Uterus (tissue), 2 donors: ENCODE measurements at regions not wholly inside any gene's neighbourhood (a gene's known extent, or its start where the extent isn't known, plus 50 kb on each side); places are given as distances from the start of the nearest gene placed in this dataset.

Source experiments
- CTCF ChIP-seq, 4 experiments: fragments of 200-600 bp in 2 of 4; fragments of 450-650 bp in 2 of 4; sonication (generic) in 2 of 4; IDR thresholded peaks; one replicate each; pipeline ENCODE4 v1.5.1; 2016 to 2019; ENCODE audit warnings: antibody characterized with exemption in 4 of 4, mild to moderate bottlenecking in 2 of 4, moderate library complexity in 1 of 4
- POLR2A ChIP-seq, 2 donors: fragments of 450-650 bp; IDR thresholded peaks; one replicate each; pipeline ENCODE4 v1.6.1; 2016; ENCODE audit warnings: antibody characterized with exemption in 2 of 2, mild to moderate bottlenecking in 1 of 2, moderate library complexity in 1 of 2

DNA sequence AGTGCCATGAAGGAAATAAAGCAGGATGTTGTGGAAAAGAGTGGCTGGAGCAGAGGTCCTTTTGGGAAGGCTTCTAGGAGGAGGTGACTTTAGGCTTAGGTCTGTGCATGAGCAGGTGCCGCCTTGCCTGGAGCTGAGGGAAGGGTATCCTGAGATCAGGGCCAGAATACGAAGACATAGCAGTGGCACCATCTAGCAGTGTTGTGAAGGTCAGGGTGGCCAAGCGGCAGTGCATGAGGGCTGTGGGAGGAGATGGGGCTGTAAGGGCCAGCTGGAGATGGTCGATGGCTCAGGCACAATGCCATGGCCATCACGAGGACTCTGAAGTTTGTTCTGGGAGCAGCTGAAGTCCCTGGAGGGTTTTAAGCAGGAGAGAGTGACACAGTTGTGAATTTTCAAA, 219.5 kb downstream of the PTPRU start:
- TF ChIP-seq CTCF (IDR thresholded peaks at IDR 0.05) (no peak), POLR2A (IDR thresholded peaks at IDR 0.05) (no peak)
